Tibial nerve (tissue), 4 donors: ENCODE measurements at regions not wholly inside any gene's neighbourhood (a gene's known extent, or its start where the extent isn't known, plus 50 kb on each side); places are given as distances from the start of the nearest gene placed in this dataset.

ENCODE experiments used
- DNase-seq, 2 donors: peaks; one replicate each; pipeline ENCODE4 v3.0.0-alpha.2; 2019; ENCODE audit warnings: low spot score in 2 of 2
- H3K27ac ChIP-seq, 4 donors: fragments of 200-600 bp; sonication (generic) in 3 of 4; one replicate each; pipeline ENCODE4 v1.5.1; 2017 to 2019; ENCODE audit warnings: mild to moderate bottlenecking in 1 of 4
- H3K27me3 ChIP-seq, 2 donors: fragments of 200-600 bp; sonication (generic) in 1 of 2; one replicate each; pipeline versions ENCODE4 v1.5.1 to v1.6.0; 2017 to 2019
- H3K36me3 ChIP-seq, 3 donors: fragments of 200-600 bp; sonication (generic); one replicate each; pipeline ENCODE4 v1.5.1; 2018 to 2019
- H3K4me1 ChIP-seq, 4 donors: fragments of 200-600 bp; sonication (generic) in 3 of 4; one replicate each; pipeline ENCODE4 v1.5.1; 2017 to 2019
- H3K4me3 ChIP-seq, 4 donors: fragments of 200-600 bp; sonication (generic) in 3 of 4; one replicate each; pipeline ENCODE4 v1.5.1; 2017 to 2019; ENCODE audit warnings: mild to moderate bottlenecking in 1 of 4, moderate library complexity in 1 of 4
- H3K9me3 ChIP-seq, 4 donors: fragments of 200-600 bp; sonication (generic) in 3 of 4; one replicate each; pipeline ENCODE4 v1.5.1; 2017 to 2019
- EP300 ChIP-seq, 2 donors: sonication (generic); formaldehyde crosslinking; IDR thresholded peaks; one replicate each; pipeline ENCODE4 v1.6.1; 2017; ENCODE audit warnings: antibody characterized with exemption in 2 of 2, mild to moderate bottlenecking in 1 of 2
- POLR2A ChIP-seq, 2 donors: fragments of 450-650 bp; IDR thresholded peaks; one replicate each; pipeline ENCODE4 v1.6.1; 2017; ENCODE audit warnings: antibody characterized with exemption in 2 of 2, mild to moderate bottlenecking in 2 of 2, moderate library complexity in 2 of 2
- WGBS, 2 donors: methylation state at CpG; one replicate each; pipeline ENCODE4 v1.1.5; 2018; 5-methylcytosine and 5-hydroxymethylcytosine counted together
- TF ChIP-seq, protein P1 (sequence below), 5 experiments: fragments of 200-600 bp in 3 of 5; fragments of 450-650 bp in 2 of 5; sonication (generic) in 3 of 5; IDR thresholded peaks; one replicate each; pipeline ENCODE4 v1.5.1; 2016 to 2019; ENCODE audit warnings: antibody characterized with exemption in 5 of 5, mild to moderate bottlenecking in 3 of 5, moderate library complexity in 2 of 5

DNA sequence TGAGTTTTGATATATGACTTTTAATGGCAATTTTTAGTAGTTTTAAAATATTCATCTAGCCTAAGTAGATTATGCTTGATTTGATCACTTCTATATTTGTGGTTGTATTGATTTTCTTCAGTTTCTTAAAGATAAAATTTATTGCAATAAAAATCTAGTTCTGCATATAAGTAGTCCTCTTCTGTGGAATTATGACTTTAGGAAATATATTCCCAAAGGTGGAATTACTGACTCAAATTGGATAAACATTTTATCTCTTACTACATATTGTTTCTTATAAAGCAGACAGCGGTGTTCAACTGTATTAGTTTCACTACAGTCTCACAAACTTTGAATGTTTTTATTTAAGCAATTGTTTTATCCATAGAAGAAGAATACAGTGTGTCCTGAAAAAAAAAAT lies 883.0 kb upstream of the SEMA6A start:
- WGBS, 2 donors, result 95 to 96% methylated on average over 1 of the region's 1 CpG
- peaks cover 0 to 5% (median 0%) of the 10 kb centered on the region in 4 donors for H3K4me1 ChIP-seq
- H3K27me3 ChIP-seq, result no peaks in the 10 kb centered on the region
- no peaks in the 10 kb centered on the region for H3K9me3 ChIP-seq
- no peak overlapping the region for H3K27ac ChIP-seq
- H3K4me3 ChIP-seq, result no peak overlapping the region
- no peak for DNase-seq
- no peak for TF ChIP-seq POLR2A (IDR thresholded peaks at IDR 0.05)
- no peak for TF ChIP-seq EP300 (IDR thresholded peaks at IDR 0.05)
- TF ChIP-seq, protein P1, sequence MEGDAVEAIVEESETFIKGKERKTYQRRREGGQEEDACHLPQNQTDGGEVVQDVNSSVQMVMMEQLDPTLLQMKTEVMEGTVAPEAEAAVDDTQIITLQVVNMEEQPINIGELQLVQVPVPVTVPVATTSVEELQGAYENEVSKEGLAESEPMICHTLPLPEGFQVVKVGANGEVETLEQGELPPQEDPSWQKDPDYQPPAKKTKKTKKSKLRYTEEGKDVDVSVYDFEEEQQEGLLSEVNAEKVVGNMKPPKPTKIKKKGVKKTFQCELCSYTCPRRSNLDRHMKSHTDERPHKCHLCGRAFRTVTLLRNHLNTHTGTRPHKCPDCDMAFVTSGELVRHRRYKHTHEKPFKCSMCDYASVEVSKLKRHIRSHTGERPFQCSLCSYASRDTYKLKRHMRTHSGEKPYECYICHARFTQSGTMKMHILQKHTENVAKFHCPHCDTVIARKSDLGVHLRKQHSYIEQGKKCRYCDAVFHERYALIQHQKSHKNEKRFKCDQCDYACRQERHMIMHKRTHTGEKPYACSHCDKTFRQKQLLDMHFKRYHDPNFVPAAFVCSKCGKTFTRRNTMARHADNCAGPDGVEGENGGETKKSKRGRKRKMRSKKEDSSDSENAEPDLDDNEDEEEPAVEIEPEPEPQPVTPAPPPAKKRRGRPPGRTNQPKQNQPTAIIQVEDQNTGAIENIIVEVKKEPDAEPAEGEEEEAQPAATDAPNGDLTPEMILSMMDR (IDR thresholded peaks at IDR 0.05), result no peak
- no peaks in the 10 kb centered on the region for H3K36me3 ChIP-seq

DNA sequence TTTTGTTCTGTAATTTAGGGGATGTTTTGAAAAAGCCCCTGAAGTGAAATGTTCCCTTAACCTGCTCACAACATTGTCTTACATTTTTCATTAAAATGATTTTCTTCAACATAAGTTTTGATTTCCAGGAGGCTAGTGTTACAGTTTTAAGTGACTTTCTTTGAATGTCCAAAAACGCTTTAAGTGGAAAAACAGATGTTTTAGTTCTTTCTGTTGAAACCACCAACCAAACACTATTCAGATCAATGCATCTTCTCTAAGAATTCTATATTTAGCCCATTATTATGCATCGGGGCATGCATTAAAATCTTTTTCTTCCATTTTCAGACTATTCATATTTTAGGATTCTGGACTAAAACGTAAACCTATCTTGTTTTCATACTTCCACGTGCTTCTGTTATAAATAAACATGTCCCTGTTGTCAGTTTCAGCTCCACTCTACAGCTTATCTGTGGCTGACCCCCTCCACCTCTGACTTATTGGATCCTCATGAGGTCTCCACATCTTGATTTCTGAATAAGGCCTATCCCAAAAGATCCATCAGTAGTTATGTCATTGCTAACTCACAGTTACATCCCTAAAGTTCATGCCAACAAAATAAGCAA lies 882.3 kb upstream of the SEMA6A start:
- H3K4me3 ChIP-seq, result no peak overlapping the region
- no peaks in the 10 kb centered on the region for H3K9me3 ChIP-seq
- DNase-seq, result no peak
- peaks cover 0 to 3% (median 0%) of the 10 kb centered on the region in 4 donors for H3K4me1 ChIP-seq
- no peak for TF ChIP-seq EP300 (IDR thresholded peaks at IDR 0.05)
- TF ChIP-seq POLR2A (IDR thresholded peaks at IDR 0.05), result no peak
- TF ChIP-seq, protein P1 (IDR thresholded peaks at IDR 0.05), result no peak
- no peak overlapping the region for H3K27ac ChIP-seq
- WGBS, 2 donors, result 61 to 63% methylated on average over 3 to 4 of the region's 4 CpGs
- H3K36me3 ChIP-seq, result no peaks in the 10 kb centered on the region
- H3K27me3 ChIP-seq, result no peaks in the 10 kb centered on the region

DNA sequence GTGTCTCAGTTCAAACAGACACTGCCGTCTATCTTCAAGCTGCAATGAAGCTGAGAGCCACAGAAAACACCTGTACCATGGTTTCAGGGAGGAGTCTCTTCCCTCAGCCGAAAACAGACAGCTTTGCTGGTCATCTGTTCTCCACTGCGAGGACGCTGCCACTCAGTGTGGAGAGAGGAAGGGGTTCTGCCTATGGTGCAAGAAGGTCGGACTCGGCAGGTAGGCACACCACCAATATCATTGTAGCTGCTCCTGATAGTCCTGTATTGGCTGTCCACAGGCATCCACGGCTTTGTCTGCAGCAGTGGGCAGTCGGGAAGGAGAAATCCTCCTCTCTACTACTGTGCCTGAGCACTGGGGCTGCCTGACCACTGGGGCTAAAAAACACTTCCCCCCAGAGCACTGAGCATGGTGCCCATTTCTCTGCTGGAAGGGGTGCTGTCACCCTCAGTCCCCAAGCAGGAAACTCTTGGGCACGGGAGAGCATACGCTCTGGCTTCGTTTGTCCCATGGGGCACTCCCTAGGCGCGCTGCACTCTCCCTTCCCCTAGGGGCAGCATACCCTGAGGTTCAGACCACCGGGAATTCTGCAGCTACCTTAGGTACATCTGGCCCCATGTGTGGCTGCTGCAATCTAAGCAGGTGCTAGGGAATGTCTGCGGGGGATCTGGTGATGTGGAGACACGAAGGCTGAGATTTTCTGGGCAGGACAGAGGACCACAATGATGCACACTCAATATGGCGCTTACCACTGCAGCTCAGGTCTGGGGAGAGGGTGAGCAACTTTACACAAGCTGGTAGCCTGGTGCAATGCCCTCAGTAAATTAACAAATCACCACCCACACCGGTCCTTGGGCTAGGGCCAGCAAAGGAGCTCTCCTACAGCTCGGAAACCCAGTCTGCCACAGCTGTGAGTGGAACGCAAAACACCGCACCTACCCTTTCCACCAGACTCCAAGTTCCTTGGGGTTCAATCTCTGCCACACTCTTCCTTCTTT lies 880.9 kb upstream of the SEMA6A start:
- WGBS, 2 donors, result 61 to 83% methylated on average over 16 to 21 of the region's 21 CpGs
- no peaks in the 10 kb centered on the region for H3K27me3 ChIP-seq
- H3K9me3 ChIP-seq, result no peaks in the 10 kb centered on the region
- H3K36me3 ChIP-seq, result no peaks in the 10 kb centered on the region
- no peaks in the 10 kb centered on the region for H3K4me1 ChIP-seq
- TF ChIP-seq EP300 (IDR thresholded peaks at IDR 0.05) (no peak), POLR2A (IDR thresholded peaks at IDR 0.05) (no peak)
- TF ChIP-seq, protein P1 (IDR thresholded peaks at IDR 0.05), result no peak
- no peak overlapping the region for H3K27ac ChIP-seq
- no peak for DNase-seq
- peak overlapping the region in 1 of 4 donors; percentile 23 for H3K4me3 ChIP-seq

DNA sequence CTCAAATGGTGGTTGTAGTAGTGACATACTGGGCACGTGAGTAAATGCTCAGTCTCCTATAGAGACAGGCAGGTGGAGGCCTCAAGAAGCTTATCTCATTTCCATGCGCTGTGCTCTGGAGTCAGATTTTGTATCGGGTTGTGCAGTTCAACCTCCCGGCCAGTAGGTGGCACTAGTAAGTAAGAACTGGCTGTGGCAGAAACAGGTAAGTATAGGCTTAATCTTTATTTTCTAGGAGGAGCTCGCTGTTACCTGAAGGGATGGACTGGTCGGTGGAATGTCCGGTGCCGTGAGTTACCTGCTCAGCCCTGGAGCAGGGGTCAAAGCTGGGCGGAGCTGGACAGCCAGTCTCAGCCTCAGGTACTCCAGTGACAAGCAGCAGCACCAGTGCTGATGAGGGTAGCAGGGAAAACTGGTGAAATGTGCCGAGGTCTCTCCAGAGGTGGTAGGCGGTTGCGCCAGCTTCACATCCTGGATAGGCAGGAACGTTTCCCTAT lies 880.1 kb upstream of the SEMA6A start:
- Histone ChIP-seq H3K27ac (no peak overlapping the region), H3K4me1 (no peaks in the 10 kb centered on the region), H3K27me3 (no peaks in the 10 kb centered on the region), H3K36me3 (no peaks in the 10 kb centered on the region), H3K9me3 (no peaks in the 10 kb centered on the region), H3K4me3 (peak overlapping the region in 1 of 4 donors; percentile 23)
- WGBS, 2 donors, result 43 to 56% methylated on average over 13 of the region's 13 CpGs
- DNase-seq, result peak; percentile 41 to 48
- TF ChIP-seq EP300 (IDR thresholded peaks at IDR 0.05), result no peak
- no peak for TF ChIP-seq POLR2A (IDR thresholded peaks at IDR 0.05)
- TF ChIP-seq, protein P1 (IDR thresholded peaks at IDR 0.05), result peak; percentile 66 to 89 (median 73)

DNA sequence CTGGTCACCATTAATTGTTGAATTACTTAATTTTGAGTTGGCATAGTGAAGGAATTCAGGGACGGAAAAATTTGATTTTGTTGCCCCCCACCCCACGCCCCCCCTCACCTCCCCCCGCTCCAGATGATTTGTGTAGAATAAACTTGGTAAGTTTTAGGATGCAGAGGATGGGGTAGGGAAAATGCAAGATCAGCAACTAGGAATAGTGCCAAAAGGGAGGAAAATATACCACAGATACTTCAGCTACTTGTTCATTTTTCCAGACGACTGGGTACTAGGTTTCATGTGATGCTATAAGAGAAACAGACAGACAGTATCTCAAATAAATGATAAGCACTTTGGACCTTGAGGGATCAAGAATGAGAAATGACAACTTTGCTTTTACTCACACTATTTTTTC lies 862.2 kb upstream of the SEMA6A start:
- no peak for DNase-seq
- Histone ChIP-seq H3K4me3 (no peak overlapping the region), H3K27me3 (no peaks in the 10 kb centered on the region), H3K27ac (no peak overlapping the region), H3K9me3 (no peaks in the 10 kb centered on the region), H3K4me1 (no peaks in the 10 kb centered on the region), H3K36me3 (no peaks in the 10 kb centered on the region)
- 73 to 86% methylated on average over 4 of the region's 4 CpGs for WGBS, 2 donors
- TF ChIP-seq, protein P1 (IDR thresholded peaks at IDR 0.05), result no peak
- no peak for TF ChIP-seq POLR2A (IDR thresholded peaks at IDR 0.05)
- TF ChIP-seq EP300 (IDR thresholded peaks at IDR 0.05), result no peak
